NCI-H2196 treated with DMSO at 0.1 percent for 48 hours (cell line): ENCODE measurements at regions not wholly inside any gene's neighbourhood (a gene's known extent, or its start where the extent isn't known, plus 50 kb on each side); places are given as distances from the start of the nearest gene placed in this dataset.

ENCODE experiments used
- DNase-seq: peaks from one replicate; lab custom pipeline; 2025; ENCODE audit not compliant: unreplicated experiment; lab: John Stamatoyannopoulos, UW

- no peak for DNase-seq
Measured at GRCh38 chr1:70916034-70916427, 131.6 kb downstream of the PTGER3 start.

- DNase-seq = no peak
Measured at GRCh38 chr1:70919706-70920323, 127.8 kb downstream of the PTGER3 start.
